Suprapubic skin (tissue), 3 donors: ENCODE measurements at regions not wholly inside any gene's neighbourhood (a gene's known extent, or its start where the extent isn't known, plus 50 kb on each side); places are given as distances from the start of the nearest gene placed in this dataset.

ENCODE experiments used
- CTCF ChIP-seq, 2 donors: fragments of 200-600 bp in 1 of 2; fragments of 450-650 bp in 1 of 2; sonication (generic) in 1 of 2; IDR thresholded peaks; one replicate each; pipeline ENCODE4 v1.5.1; 2016 to 2019; ENCODE audit warnings: antibody characterized with exemption in 2 of 2, mild to moderate bottlenecking in 1 of 2, moderate library complexity in 1 of 2
- POLR2AphosphoS5 ChIP-seq, 3 donors: sonication (generic); formaldehyde crosslinking; IDR thresholded peaks; one replicate each; pipeline ENCODE4 v1.6.1; 2017; ENCODE audit warnings: antibody characterized with exemption in 3 of 3

GRCh38 chr11:112706863-112707262 lies 254.4 kb upstream of the NCAM1 start:
- TF ChIP-seq CTCF (IDR thresholded peaks at IDR 0.05) (no peak), POLR2AphosphoS5 (IDR thresholded peaks at IDR 0.05) (no peak)
